ENCODE measurements at regions not wholly inside any gene's neighbourhood (a gene's known extent, or its start where the extent isn't known, plus 50 kb on each side); places are given as distances from the start of the nearest gene placed in this dataset.
A peak's percentile ranks its signal among the peaks of the same experiment; 100 is the strongest.

DNA sequence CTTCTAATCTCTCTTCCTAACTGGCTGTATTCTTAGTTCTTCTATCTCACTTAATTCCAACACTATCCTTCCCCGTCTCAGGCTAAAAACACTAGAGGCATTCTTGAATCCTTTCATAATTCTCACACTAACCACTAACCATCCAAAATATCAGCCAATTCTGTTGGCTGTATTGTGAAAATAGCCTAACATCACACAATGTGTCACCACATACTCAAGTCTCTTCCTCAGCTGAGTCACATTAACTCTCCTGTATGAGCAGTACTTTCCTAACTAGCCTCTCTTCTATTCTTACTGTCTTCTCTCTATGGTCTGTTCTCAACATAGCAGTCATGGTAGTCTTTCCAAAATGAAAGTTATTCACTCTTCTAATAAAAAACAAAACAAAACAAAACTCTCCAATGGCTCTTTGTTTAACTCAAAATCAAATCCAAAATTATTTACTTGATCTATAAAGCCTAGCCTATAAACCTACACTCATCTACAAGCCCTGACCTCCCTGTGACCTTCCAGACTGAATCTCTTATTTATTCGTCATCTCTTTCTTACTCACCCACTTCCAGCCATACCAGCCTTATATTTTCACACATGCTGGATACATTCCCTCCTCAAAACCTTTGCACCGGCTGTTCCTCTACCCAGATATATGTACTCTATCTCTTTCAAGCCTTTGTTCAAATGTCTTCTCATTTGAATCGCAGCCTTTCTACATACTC is 445.9 kb downstream of the TLL1 start:
- H3K4me2 ChIP-seq: no peak overlapping the region
- TF ChIP-seq, protein P1, sequence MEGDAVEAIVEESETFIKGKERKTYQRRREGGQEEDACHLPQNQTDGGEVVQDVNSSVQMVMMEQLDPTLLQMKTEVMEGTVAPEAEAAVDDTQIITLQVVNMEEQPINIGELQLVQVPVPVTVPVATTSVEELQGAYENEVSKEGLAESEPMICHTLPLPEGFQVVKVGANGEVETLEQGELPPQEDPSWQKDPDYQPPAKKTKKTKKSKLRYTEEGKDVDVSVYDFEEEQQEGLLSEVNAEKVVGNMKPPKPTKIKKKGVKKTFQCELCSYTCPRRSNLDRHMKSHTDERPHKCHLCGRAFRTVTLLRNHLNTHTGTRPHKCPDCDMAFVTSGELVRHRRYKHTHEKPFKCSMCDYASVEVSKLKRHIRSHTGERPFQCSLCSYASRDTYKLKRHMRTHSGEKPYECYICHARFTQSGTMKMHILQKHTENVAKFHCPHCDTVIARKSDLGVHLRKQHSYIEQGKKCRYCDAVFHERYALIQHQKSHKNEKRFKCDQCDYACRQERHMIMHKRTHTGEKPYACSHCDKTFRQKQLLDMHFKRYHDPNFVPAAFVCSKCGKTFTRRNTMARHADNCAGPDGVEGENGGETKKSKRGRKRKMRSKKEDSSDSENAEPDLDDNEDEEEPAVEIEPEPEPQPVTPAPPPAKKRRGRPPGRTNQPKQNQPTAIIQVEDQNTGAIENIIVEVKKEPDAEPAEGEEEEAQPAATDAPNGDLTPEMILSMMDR (IDR thresholded peaks at IDR 0.05; ENCODE audit: poor library complexity): no peak
- TF ChIP-seq EZH2phosphoT487 (IDR thresholded peaks at IDR 0.05; ENCODE audit: low read depth, severe bottlenecking, unreplicated experiment) (no peak), EZH2 (IDR thresholded peaks at IDR 0.05; ENCODE audit: borderline replicate concordance) (no peak)
- WGBS (ENCODE audit: low lambda C conversion rate, missing lambda C conversion rate): 79% methylated on average over 4 of the region's 4 CpGs

DNA sequence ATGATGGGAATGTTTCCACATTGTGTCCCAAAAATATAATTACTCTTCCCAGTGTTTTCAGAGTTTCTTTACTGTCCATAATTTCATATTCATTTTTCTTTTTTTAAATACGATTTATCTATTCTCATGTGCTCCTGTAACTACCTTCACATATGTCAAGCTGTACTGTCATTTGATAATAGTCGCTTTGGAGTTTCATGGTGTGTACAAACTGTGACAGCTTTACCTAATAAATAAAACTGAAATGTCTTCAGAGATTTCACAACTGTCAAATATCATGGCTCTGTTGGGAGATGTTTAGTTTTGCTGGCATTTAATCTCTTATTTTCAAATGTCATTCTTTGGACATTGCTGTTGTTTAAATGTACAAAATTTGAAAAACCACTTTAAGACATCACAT is 450.2 kb downstream of the TLL1 start:
- Histone ChIP-seq H2AFZ (no peak overlapping the region), H3K4me2 (no peak overlapping the region), H3K27ac (no peak overlapping the region), H3K27me3 (no peaks in the 10 kb centered on the region), H3K4me3 (no peak overlapping the region), H3K9me3 (ENCODE audit: low read depth) (no peaks in the 10 kb centered on the region), H3K9me2 (replicated peaks; ENCODE audit: insufficient read depth) (no peaks in the 10 kb centered on the region), H3K4me1 (ENCODE audit: insufficient read depth) (no peaks in the 10 kb centered on the region), H3K79me2 (no peaks in the 10 kb centered on the region), H4K20me1 (ENCODE audit: insufficient read depth, poor library complexity, severe bottlenecking) (no peaks in the 10 kb centered on the region), H3K36me3 (replicated peaks; ENCODE audit: insufficient read depth, low read depth) (no peaks in the 10 kb centered on the region)
- WGBS (ENCODE audit: low lambda C conversion rate, missing lambda C conversion rate): 85% methylated on average over 2 of the region's 2 CpGs
- no peak for TF ChIP-seq EZH2 (IDR thresholded peaks at IDR 0.05; ENCODE audit: borderline replicate concordance)
- TF ChIP-seq EZH2phosphoT487 (IDR thresholded peaks at IDR 0.05; ENCODE audit: low read depth, severe bottlenecking, unreplicated experiment): no peak
- TF ChIP-seq, protein P1 (IDR thresholded peaks at IDR 0.05; ENCODE audit: poor library complexity): no peak
- no peak for DNase-seq (ENCODE audit: low spot score)

More for the DNA sequence above, 445.9 kb downstream of the TLL1 start:
- no peak for DNase-seq (ENCODE audit: low spot score)
- H4K20me1 ChIP-seq (ENCODE audit: insufficient read depth, poor library complexity, severe bottlenecking): no peaks in the 10 kb centered on the region
- no peaks in the 10 kb centered on the region for H3K4me1 ChIP-seq (ENCODE audit: insufficient read depth)
- H3K9me2 ChIP-seq (replicated peaks; ENCODE audit: insufficient read depth): no peaks in the 10 kb centered on the region
- H3K9me3 ChIP-seq (ENCODE audit: low read depth): no peaks in the 10 kb centered on the region
- no peak overlapping the region for H2AFZ ChIP-seq
- H3K27ac ChIP-seq: no peak overlapping the region
- H3K4me3 ChIP-seq: no peak overlapping the region
- no peaks in the 10 kb centered on the region for H3K79me2 ChIP-seq
- H3K36me3 ChIP-seq (replicated peaks; ENCODE audit: insufficient read depth, low read depth): no peaks in the 10 kb centered on the region
- no peaks in the 10 kb centered on the region for H3K27me3 ChIP-seq

DNA sequence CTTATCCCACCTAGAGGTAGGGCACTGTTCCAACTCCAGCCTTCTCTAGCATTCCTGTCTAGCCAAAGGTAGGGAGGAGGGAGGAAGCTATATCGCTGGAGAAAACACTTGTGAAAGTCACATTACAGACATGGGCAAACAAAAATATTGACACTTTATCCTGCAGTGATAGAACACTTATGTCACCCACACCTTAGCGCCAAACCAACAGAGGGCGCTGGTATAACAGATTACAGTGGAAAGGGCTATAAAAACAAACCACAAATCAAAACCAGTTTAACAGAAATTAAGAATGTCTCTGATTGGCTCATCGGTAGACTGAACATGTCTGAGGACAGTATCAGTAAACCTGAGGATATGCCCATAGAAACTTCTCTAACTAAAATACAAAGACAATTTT is 451.3 kb downstream of the TLL1 start:
- H3K79me2 ChIP-seq: no peaks in the 10 kb centered on the region
- TF ChIP-seq, protein P1 (IDR thresholded peaks at IDR 0.05; ENCODE audit: poor library complexity): peak; percentile 51
- no peak for TF ChIP-seq EZH2phosphoT487 (IDR thresholded peaks at IDR 0.05; ENCODE audit: low read depth, severe bottlenecking, unreplicated experiment)
- no peaks in the 10 kb centered on the region for H3K9me2 ChIP-seq (replicated peaks; ENCODE audit: insufficient read depth)
- H2AFZ ChIP-seq: no peak overlapping the region
- H3K4me3 ChIP-seq: no peak overlapping the region
- no peak overlapping the region for H3K27ac ChIP-seq
- H3K36me3 ChIP-seq (replicated peaks; ENCODE audit: insufficient read depth, low read depth): no peaks in the 10 kb centered on the region
- WGBS (ENCODE audit: low lambda C conversion rate, missing lambda C conversion rate): 37% methylated on average over 4 of the region's 4 CpGs
- H3K9me3 ChIP-seq (ENCODE audit: low read depth): no peaks in the 10 kb centered on the region
- peak; percentile 40 for DNase-seq (ENCODE audit: low spot score)
- H3K27me3 ChIP-seq: no peaks in the 10 kb centered on the region
- H3K4me1 ChIP-seq (ENCODE audit: insufficient read depth): no peaks in the 10 kb centered on the region
- H3K4me2 ChIP-seq: no peak overlapping the region
- H4K20me1 ChIP-seq (ENCODE audit: insufficient read depth, poor library complexity, severe bottlenecking): no peaks in the 10 kb centered on the region
